ENCODE measurements at regions not wholly inside any gene's neighbourhood (a gene's known extent, or its start where the extent isn't known, plus 50 kb on each side); places are given as distances from the start of the nearest gene placed in this dataset.
A peak's percentile ranks its signal among the peaks of the same experiment; 100 is the strongest.

DNA sequence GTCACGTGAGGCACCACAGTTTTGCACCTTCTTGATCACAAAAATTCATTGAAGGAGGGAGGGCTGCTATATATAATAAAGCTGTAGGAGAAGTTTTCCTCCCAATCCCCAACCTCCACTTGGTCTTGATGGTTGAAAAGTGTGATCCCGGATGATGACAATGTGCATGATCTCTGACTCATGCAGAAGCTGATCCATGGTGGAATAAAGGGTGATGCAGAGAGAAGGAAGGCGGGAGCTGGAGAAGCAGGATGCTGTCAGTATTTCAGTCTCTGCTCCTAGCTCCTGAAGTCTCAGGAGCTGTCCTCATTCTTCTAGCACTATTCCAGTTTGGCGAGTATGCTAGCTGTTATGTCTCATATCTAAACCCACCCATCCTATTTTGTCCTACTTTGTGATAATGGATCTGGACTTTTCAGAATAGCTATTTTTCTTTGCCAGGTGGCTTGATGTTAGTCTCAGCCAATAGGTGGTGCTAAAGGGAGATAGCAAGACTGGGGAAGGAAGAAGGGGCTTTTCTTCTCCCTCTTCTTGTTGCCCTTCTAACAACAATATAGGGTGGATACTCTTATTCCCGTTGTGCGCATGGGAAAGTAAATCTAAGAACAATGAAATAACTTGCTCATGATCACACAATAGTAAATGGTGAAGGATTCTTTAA lies 65.6 kb upstream of the HTR2A start:
- peak; percentile 46 for DNase-seq

DNA sequence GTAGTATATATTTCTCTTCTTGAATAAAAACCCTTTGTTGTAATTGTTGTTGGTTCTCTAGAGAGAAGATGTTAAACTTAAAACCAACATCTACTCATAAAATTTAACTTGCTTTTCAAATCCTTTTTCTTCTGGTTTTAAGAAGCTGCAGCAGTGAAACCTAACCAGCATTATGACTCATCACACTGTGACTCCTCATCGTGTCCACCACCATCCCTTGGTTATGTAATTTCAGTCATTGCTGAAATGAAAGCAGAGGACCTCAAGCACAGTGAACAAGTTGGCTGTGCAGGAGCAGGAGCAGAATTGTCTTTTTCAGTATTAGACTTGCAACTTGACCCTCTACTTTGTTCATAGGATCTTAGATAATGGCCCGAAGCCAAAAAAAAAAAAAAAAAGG lies 64.9 kb upstream of the HTR2A start:
- peak; percentile 77 for DNase-seq

DNA sequence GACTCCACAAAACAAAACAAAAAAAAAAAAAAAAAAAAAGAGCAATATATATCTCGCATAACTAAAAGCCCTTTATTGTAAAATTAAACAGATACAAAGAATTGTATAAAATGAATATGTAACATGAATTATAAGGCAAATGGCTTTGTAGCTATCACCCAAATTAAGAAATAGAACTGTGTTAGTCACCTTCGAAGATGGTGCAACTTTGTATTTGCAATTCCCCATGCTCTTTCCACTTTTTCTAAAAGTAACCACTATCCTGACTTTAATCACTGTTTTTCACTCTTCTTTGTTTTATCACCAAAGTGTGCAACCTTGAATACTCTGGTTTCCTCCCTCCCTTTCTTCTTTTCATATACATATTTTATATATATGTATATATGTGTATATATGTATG lies 57.1 kb upstream of the HTR2A start:
- no peak for DNase-seq

DNA sequence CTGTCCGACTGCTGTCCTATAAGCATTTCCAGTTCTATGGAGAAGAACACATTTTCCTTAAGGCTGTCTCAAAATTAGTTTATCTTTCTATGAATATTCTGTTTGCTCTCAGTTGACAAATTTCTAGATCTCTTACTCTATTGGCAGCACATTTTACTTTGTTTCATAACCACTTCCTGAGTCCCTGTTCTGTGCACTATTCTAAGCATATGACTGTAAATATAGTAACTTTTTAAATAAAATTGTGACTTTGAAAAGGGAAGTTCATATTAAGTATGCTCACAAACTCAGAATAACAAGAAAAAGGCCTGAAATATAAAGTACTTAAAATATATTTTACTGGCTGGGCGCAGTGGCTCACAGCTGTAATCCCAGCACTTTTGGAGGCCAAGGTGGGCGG lies 56.5 kb upstream of the HTR2A start:
- DNase-seq: no peak

DNA sequence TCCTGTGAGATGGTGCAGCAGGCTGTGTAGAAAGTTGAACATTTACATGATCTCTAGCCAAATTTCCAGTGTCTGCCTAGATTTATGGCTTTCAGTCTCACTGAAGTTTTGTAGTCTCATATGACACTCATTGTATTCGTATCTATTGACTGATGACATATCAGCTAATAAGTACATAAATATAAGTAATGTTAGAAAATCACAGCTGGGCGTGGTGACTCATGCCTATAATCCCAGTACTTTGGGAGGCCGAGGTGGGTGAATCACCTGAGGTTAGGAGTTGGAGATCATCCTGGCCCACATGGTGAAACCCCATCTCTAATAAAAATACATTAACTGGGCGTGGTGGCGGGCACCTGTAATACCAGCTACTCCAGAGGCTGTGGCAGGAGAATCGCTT lies 54.7 kb upstream of the HTR2A start:
- DNase-seq: no peak

DNA sequence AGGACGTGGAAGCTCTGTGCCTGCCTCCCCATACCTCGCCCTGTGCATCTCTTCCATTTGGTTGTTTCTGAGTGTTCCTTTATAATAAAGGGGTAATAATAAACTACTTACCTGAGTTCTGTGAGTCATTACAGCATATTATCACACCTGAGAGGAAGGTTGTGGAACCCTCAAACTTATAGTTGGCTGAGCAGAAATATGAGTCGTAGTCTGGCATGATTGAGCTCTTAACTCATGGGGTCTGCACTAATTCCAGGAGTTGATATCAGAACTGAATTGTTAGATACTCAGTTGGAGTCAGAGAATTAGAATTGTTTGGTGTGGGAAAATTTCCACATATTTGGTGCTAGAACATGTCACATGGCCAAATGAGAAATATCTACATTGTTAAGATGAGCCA lies 52.4 kb upstream of the HTR2A start:
- DNase-seq: no peak

DNA sequence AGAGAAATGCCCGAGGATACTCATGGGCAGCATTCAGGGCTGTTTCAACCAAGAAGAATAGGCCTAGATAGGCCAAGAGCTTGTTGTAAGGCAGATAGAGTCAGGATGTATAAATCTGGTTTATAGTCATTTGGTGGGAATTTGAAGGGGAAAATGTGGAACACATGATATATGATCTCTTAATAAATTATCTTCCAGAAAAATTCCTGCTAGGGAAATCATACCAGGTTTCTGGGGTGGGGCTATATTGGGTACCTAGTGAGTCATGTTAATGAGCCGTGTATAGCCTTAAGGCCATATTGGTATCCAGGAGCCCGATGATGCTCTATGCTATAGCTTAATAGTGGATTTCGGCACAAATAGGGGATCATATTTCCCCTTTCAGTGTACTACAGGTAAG lies 51.5 kb upstream of the HTR2A start:
- DNase-seq: no peak

DNA sequence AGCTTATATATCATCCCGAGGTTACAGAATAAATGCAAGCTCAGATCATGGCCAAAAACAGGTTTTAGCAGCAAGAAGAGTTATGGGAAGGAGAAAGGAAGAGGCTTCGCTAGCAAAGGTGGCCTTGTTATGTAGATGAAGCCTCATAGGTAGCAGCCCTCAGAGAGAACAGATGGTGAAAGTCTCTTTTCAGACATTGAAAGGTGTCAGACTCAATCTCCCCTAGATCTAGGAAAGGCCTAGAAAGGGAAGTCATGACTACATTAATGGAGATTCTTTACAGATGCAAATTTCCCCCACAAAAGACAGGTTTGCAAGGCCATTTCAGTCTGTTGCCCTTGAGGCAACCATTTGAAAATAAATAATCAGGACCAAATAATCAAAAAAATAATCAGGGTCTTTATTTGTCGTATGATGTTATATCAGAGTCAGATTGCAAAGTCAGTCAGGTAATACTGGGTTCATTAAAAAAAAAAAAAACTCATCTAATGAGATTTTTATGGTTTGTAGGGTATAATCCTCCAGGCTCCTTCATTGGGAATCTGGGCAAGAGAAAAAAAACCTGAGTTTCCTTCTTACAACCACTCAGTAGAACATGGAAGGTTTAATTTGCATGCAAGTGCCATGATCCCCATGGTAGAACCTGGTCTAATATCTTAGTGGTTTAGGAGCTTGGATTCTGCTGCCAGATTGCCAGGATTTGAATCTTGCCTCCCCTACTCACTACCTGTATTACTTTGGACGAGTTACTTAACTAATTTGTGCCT lies 50.8 kb upstream of the HTR2A start:
- no peak for DNase-seq
